Stimulated activated effector memory CD8-positive, alpha-beta T cell treated with anti-CD3 and anti-CD28 coated beads, Interleukin-12 subunit alpha, Interleukin-12 subunit beta, amount 100 ng/mL, for 72 hours (primary cell): ENCODE measurements at regions not wholly inside any gene's neighbourhood (a gene's known extent, or its start where the extent isn't known, plus 50 kb on each side); places are given as distances from the start of the nearest gene placed in this dataset.

Experiments used
- ATAC-seq: fragments of 150-1000 bp; cut with Tn5 transposase; 2 replicates; pipeline ENCODE4 v1.10.0; 2021
- DNase-seq, 2 donors: peaks; one replicate each; pipeline ENCODE4 v3.0.0; 2021 to 2022; ENCODE audit warnings: low spot score in 2 of 2
- H3K27ac Mint-ChIP-seq: one replicate; pipeline ENCODE4 v1.8.0; 2022; ENCODE audit warnings: mild to moderate bottlenecking, mixed read lengths
- H3K36me3 Mint-ChIP-seq: one replicate; pipeline ENCODE4 v1.8.0; 2022; ENCODE audit warnings: mild to moderate bottlenecking, mixed read lengths
- H3K4me1 Mint-ChIP-seq: one replicate; pipeline ENCODE4 v1.8.0; 2022; ENCODE audit warnings: mixed read lengths
- H3K4me3 Mint-ChIP-seq: one replicate; pipeline ENCODE4 v1.8.0; 2022; ENCODE audit warnings: mild to moderate bottlenecking, mixed read lengths
- H3K9me3 Mint-ChIP-seq: one replicate; pipeline ENCODE4 v1.8.0; 2022; ENCODE audit warnings: mixed read lengths

DNA sequence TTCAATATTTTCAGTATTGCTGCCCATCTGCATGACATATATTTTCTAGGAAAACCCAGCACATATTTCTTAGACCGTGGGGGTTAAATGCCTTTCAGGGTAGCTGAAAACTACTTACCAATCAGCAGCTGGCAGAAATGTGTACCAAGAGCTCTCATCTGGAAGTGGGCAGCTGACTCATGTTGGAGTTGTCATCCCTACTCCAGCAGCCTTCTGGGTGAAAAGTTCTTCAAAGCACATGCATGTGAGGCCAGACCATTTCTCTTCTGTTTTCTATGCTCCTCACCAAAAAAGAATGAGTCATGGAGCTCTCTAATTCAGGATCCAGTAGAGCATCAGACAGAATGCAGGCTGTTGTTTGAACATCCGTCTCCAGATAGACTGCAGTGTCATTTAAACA lies 135.5 kb downstream of the PAX1 start:
- DNase-seq: no peak
- no peak overlapping the region for H3K4me3 Mint-ChIP-seq
- no peak overlapping the region for H3K27ac Mint-ChIP-seq
- no peak for ATAC-seq
- no peaks in the 10 kb centered on the region for H3K4me1 Mint-ChIP-seq
- no peaks in the 10 kb centered on the region for H3K36me3 Mint-ChIP-seq
- H3K9me3 Mint-ChIP-seq: peaks cover 13% of the 10 kb centered on the region

DNA sequence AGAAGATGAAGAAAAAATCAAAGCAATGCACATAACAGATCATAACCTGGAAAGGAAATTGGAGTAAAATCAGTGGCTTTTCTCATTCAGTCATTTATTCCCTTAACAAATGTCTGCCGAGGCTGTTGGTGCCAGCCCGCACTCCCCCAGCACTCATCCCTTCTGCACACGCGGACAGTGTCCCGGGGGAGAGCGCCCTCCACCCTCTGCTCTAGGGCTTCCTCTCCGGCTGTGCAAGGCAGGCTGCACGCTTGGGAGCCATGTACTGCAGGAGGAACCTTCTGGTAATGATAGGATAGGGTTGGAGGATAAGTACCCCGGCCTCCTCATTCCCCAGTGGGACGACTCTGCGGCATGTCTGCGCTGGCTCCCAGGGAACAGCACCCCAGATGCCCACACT lies 134.5 kb downstream of the PAX1 start:
- H3K4me3 Mint-ChIP-seq: no peak overlapping the region
- ATAC-seq: no peak
- no peaks in the 10 kb centered on the region for H3K36me3 Mint-ChIP-seq
- no peak overlapping the region for H3K27ac Mint-ChIP-seq
- no peak for DNase-seq
- peaks cover 10% of the 10 kb centered on the region for H3K9me3 Mint-ChIP-seq
- no peaks in the 10 kb centered on the region for H3K4me1 Mint-ChIP-seq

DNA sequence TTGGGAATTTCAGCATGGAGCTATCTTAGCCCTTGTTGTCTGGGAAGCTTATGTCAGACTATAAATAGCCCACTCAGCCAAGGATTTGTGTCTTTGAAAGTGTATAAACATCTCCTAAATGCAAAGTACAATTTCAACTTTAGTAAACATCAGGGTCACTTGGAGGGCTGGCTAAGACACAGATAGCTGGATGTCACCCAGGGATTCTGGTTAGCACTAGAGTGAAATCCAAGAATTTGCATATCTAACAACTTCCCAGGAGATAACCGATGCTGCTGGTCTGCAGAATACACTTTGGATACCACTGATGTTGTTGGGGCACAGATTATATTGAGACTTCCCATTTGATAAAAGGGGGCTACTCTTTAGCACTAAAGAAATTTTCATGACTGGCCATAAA lies 130.9 kb downstream of the PAX1 start:
- Mint-ChIP-seq H3K36me3 (no peaks in the 10 kb centered on the region), H3K9me3 (peaks cover 5% of the 10 kb centered on the region)

DNA sequence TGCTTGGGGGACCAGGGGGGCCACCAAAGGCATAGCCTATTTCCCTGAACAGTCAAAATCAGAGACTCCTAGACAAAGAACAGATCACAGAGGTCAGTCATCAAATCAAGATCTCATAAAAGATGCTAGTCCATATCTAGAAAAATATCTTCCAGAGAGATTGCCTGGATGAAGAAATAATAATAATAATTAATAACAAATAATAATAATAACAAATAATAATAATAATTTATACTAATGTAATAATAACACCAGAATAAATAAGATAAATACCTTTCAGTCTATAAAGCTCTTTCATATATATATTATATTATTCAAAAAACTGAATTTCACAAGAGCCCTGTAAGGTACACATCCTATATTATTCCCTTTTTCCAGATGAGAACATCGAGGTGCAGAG lies 129.6 kb downstream of the PAX1 start:
- H3K4me1 Mint-ChIP-seq: no peaks in the 10 kb centered on the region
- ATAC-seq: no peak
- no peaks in the 10 kb centered on the region for H3K36me3 Mint-ChIP-seq
- no peak for DNase-seq
- no peak overlapping the region for H3K4me3 Mint-ChIP-seq
- H3K9me3 Mint-ChIP-seq: peaks cover 2% of the 10 kb centered on the region
- no peak overlapping the region for H3K27ac Mint-ChIP-seq

More for the DNA sequence above, 130.9 kb downstream of the PAX1 start:
- ATAC-seq (no peak), DNase-seq (no peak)
- no peak overlapping the region for H3K27ac Mint-ChIP-seq
- no peaks in the 10 kb centered on the region for H3K4me1 Mint-ChIP-seq
- H3K4me3 Mint-ChIP-seq: no peak overlapping the region

DNA sequence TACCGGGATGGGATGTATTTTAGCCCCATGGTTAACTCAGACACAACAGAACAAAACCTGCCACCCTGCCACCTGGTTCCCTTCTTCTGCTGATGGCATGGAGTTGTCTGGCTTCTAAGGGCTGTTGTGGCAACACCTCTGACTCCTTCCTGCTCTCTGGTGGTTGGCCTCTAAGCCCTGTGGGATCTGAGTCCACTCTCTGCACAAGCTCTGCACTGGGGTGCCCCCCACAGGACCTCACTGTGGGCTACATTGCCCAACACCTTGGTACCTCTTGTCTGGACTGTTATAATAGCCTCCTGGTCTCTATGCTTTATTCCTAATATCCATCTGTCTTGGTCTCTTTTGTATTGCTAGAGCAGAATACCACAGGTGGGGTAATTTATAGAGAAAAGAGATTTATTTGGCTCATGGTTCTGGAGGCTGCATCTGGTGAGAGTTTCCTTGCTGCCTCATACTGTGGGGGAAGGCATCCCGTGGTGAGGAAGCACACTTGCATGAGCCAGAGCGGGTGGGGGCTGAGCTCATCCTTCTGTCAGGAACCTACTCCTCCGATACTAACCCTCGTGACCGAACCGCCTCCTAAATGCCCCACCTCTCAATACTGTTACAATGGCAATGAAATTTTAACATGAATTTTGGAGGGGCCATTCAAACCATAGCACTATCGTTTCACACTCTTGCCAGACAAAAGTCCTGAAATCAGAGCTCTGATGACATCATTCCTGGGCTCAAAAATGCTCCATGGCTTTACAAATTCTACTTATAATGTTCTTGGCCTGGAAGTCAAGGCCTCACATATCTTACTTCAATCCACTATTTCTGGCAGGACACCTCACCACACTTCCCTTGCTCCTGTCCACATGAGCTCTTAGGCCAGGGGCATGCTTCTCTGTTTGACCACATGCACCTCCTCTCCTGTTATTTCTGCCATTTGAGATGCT lies 127.2 kb downstream of the PAX1 start:
- Mint-ChIP-seq H3K27ac (no peak overlapping the region), H3K4me1 (no peaks in the 10 kb centered on the region), H3K4me3 (no peak overlapping the region), H3K36me3 (no peaks in the 10 kb centered on the region), H3K9me3 (peaks cover 10% of the 10 kb centered on the region)
- no peak for DNase-seq
- ATAC-seq: no peak

DNA sequence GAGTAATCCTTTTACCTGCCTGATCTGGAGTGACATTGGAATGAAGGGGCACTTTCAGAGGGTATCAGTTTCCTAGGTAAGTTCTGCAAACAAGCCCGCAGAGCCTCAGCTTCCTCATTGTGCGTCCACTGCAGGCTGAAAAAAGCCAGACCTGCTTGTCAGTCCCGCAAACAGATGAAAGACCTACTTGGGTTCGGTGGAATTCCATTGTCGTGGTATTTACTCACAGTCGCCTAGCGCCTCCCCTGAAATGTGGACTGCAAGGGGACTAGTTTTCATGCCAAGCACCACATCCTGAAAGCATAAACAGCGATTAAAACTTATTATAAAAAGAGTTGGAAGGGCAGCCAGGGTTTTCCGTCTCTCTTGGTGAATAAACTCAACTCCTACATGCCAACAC lies 121.5 kb downstream of the PAX1 start:
- no peak overlapping the region for H3K27ac Mint-ChIP-seq
- H3K4me1 Mint-ChIP-seq: no peaks in the 10 kb centered on the region
- ATAC-seq: no peak
- DNase-seq: no peak
- peaks cover 8% of the 10 kb centered on the region for H3K9me3 Mint-ChIP-seq
- no peak overlapping the region for H3K4me3 Mint-ChIP-seq
- no peaks in the 10 kb centered on the region for H3K36me3 Mint-ChIP-seq

DNA sequence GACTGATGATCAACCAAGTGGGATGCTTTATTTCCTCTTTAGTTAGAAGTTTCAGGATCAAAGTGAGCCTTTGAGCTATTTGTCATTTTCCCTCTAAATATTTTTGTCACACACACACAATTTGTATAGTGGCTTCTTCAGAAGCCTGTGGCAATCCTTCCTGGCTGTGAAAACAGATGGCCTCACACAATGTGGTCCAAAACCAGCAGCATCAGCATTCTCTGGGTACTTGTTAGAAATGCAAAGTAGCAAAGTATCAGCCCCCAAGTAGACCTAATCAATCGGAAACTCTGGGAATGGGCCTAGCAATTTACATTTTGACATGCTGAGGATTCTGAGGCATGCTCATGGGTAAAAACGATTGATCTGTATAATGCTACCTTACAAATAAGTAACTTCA lies 115.9 kb downstream of the PAX1 start:
- no peak for DNase-seq
- Mint-ChIP-seq H3K4me3 (no peak overlapping the region), H3K27ac (no peak overlapping the region), H3K9me3 (peaks cover 2% of the 10 kb centered on the region), H3K36me3 (no peaks in the 10 kb centered on the region), H3K4me1 (no peaks in the 10 kb centered on the region)
- no peak for ATAC-seq

DNA sequence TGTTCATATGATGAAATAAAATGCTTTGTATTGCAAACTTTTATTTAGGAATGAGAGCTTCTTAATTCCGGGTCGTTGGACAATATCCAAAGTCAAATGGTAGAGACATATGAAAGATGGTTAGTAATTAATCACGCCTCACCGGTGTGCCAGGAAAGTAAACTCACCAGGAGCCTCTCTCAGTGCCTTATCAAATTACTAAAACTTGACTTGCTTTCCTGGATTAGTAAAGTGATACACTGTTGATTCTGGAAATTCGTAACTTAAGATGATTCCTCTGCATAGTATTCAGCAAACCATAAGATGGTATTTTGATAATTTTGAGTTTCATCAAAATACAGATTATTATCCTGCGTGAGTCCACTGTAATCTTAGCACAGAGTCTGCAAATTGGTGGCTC lies 115.2 kb downstream of the PAX1 start:
- ATAC-seq (no peak), DNase-seq (no peak)
- no peak overlapping the region for H3K27ac Mint-ChIP-seq
- no peaks in the 10 kb centered on the region for H3K4me1 Mint-ChIP-seq
- H3K36me3 Mint-ChIP-seq: no peaks in the 10 kb centered on the region
- peaks cover 2% of the 10 kb centered on the region for H3K9me3 Mint-ChIP-seq
- H3K4me3 Mint-ChIP-seq: no peak overlapping the region

DNA sequence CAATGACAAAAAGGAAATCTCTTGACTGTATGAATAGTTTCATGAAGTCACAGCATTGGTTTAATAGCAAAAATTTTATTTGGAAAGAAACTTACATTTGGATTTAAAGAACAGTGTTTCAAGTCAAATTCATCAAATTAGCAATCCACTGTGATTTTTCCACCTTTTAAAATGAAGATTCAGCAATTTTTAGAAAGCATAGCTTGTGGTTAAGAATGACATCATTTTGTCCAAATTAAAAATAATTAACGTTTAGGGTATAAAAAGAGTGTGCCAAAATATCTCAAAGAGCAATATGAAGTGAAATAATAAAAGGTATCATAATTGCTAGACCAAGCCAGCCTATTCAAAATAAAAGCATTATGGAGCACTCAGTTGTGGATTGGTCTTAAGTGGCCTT lies 114.6 kb downstream of the PAX1 start:
- no peaks in the 10 kb centered on the region for H3K4me1 Mint-ChIP-seq
- ATAC-seq (no peak), DNase-seq (no peak)
- H3K9me3 Mint-ChIP-seq: peaks cover 2% of the 10 kb centered on the region
- no peak overlapping the region for H3K27ac Mint-ChIP-seq
- no peak overlapping the region for H3K4me3 Mint-ChIP-seq
- H3K36me3 Mint-ChIP-seq: no peaks in the 10 kb centered on the region

DNA sequence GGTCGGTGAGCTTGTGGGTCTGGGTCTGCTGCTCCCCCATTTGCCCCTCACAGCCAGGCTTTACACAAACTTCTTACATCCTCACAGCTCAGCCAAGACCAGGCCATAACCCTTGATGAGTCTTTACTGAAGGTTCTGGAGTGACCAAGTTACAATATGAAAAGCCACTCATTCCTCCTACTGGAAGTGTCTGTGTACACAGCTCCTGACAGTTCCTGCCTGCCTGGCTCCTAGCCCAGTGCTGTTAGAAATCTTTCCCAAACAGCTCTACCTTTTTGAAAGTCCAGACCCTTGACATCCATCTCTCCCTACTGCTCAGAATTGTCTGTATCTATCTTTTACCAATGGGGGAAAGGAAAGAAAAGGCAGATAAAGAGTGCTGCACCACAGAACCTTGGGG lies 106.9 kb downstream of the PAX1 start:
- H3K36me3 Mint-ChIP-seq: no peaks in the 10 kb centered on the region
- no peak for DNase-seq
- ATAC-seq: no peak
- H3K4me1 Mint-ChIP-seq: no peaks in the 10 kb centered on the region
- H3K9me3 Mint-ChIP-seq: peaks cover 20% of the 10 kb centered on the region
- no peak overlapping the region for H3K4me3 Mint-ChIP-seq
- no peak overlapping the region for H3K27ac Mint-ChIP-seq

DNA sequence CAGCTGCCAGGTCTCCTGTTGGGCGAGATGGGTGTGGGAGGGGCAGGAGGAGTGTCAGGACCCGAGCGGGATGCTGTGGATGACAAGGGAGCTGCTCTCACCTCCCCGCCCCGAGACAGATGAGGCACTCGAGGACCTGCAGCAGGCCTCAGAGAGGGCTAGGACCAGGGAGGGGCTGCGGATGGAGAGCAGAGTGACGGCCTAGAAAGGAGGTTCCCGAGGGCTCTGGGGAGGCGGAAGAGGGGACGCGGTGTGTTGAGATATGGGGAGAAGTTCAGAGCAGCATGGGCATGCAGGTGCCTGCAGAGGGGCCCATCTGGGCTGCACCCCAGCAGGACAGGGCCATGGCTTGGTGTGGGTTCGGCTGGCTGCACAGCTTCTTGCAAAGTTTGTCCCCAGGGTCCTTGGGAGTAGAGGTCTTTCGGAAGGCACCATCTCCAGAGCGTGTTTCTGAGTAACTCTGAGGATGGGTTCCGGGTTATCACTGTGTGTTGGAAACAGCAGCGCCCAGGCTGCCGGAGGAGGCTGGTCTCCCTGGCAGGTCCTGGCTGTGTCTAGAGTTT lies 104.6 kb downstream of the PAX1 start:
- DNase-seq (no peak), ATAC-seq (no peak)
- no peaks in the 10 kb centered on the region for H3K4me1 Mint-ChIP-seq
- no peak overlapping the region for H3K4me3 Mint-ChIP-seq
- H3K36me3 Mint-ChIP-seq: no peaks in the 10 kb centered on the region
- no peak overlapping the region for H3K27ac Mint-ChIP-seq
- H3K9me3 Mint-ChIP-seq: peaks cover 28% of the 10 kb centered on the region

DNA sequence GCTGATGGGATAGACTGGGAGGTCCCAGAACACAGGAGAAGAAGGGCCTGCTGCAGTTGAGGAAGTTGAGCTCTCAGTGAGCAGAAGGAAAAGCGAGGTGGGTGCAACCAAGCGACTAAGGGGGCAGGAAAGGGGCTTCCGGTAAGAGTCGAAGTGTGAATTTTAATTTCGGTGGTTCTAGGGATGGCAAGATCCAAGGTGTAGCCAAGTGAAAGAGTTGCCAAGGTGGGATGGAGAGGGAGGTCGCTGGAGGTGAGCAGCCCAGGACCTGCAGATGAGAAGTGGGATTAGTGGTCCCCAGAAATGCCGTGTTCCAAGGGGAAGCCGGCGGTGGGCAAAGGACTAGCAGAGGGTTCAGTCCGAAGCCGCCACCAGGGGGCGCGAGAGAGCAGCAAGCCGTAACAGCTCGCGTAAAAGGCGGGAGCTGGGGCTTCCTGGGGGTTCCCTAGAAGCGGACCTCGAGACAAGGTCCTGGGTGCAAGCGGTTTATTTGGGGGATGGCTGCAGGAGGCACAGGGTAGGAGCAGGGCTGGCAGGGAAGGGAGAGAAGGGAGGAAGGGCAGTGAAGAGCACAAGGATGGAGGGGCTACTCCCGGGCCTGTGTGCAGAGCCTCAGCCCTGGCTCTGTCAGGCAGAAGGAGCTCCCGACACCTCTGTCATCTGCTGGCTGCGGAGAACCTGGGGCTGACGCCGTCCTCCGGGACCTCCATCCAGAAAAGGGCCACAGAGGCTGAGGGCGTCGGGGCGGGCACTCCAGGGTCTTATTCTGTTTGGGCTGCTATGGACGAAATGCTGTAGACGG lies 103.6 kb downstream of the PAX1 start:
- no peaks in the 10 kb centered on the region for H3K4me1 Mint-ChIP-seq
- ATAC-seq (no peak), DNase-seq (peak; percentile 14 to 53)
- H3K9me3 Mint-ChIP-seq: peaks cover 27% of the 10 kb centered on the region
- no peak overlapping the region for H3K4me3 Mint-ChIP-seq
- no peak overlapping the region for H3K27ac Mint-ChIP-seq
- H3K36me3 Mint-ChIP-seq: no peaks in the 10 kb centered on the region

DNA sequence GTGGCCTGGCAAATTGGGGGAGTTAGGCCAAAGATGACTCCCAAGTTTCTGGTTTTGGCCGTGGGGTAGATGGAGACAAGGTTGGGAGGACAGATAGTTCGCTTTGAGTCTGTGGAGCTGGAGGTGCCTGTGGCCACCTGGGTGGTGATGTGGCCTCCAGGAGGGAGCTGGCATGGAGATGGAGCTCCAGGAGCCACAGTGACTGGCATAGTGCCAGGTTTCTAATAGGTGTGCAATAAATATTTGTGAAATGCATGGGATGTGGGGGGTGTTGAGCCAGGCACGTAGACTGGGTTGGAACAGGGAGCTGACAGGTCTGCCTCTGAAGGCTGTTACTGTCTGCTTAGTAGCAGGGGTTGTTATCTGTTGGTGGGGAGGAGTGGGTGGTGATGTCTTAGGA lies 102.7 kb downstream of the PAX1 start:
- DNase-seq (no peak), ATAC-seq (no peak)
- no peak overlapping the region for H3K27ac Mint-ChIP-seq
- H3K9me3 Mint-ChIP-seq: peaks cover 22% of the 10 kb centered on the region
- no peaks in the 10 kb centered on the region for H3K36me3 Mint-ChIP-seq
- no peaks in the 10 kb centered on the region for H3K4me1 Mint-ChIP-seq
- no peak overlapping the region for H3K4me3 Mint-ChIP-seq

DNA sequence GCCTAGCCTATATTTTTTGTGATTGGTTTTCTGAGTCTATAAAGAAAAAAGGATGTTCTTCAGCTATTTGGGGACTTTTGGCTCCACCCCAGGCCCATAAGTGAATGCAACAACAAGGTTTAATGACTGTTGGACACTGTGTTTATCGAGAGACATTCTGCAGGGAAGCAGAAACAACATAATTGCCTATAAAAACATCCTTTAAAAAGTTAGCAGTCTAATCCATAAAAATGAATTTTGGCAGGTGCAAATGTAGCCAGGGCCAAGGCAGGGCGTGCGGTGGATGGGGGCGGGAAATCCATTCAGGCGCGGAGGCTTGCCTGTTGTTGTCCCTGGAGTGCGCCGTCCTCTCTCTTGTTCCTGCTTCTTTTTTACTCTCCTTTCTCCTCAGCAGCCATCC lies 99.3 kb downstream of the PAX1 start:
- Mint-ChIP-seq H3K9me3 (peaks cover 25% of the 10 kb centered on the region), H3K36me3 (no peaks in the 10 kb centered on the region), H3K4me3 (no peak overlapping the region), H3K4me1 (no peaks in the 10 kb centered on the region), H3K27ac (no peak overlapping the region)
- DNase-seq: no peak
- ATAC-seq: no peak

DNA sequence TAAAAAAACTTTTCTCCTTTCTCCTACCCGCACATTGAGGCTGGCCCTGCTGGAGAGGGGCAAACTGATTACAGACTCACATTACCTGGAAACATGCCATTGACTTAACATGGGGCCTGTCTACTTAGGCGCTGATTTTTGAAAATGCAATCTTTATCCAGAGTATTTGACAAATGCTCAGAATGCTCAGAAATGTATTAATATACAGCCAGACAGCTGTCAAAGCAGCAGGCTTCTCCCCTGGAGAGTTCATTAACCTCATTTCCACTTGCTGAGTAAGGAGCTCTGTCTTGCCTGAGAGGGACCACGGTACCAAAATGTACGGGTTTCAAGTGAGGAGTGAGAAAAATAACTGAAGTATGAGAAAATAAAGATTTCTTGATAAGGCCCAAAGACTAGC lies 95.7 kb downstream of the PAX1 start:
- no peaks in the 10 kb centered on the region for H3K4me1 Mint-ChIP-seq
- ATAC-seq (no peak), DNase-seq (no peak)
- no peaks in the 10 kb centered on the region for H3K36me3 Mint-ChIP-seq
- peaks cover 23% of the 10 kb centered on the region for H3K9me3 Mint-ChIP-seq
- H3K4me3 Mint-ChIP-seq: no peak overlapping the region
- H3K27ac Mint-ChIP-seq: no peak overlapping the region

DNA sequence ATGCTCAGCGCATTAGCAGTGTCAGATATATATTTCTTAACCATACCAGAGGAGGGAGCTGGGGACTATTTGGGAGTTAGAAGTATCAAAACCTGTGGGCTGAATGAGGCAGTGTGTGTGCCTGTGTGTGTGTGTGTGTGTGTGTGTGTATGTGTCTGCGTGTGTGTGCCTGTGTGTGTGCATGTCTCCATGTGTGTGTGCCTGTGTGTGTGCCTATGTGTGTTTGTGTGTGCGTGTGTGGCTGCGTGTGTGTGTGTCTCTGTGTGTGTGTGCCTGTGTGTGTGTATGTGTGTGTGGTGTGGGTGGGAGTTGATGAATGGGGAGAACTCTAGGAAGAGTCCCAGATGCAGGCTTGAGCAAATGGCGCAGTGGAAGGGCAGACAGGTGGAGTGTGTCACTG lies 92.9 kb downstream of the PAX1 start:
- H3K4me3 Mint-ChIP-seq: no peak overlapping the region
- H3K9me3 Mint-ChIP-seq: peaks cover 15% of the 10 kb centered on the region
- no peaks in the 10 kb centered on the region for H3K4me1 Mint-ChIP-seq
- H3K27ac Mint-ChIP-seq: no peak overlapping the region
- ATAC-seq (no peak), DNase-seq (no peak)
- no peaks in the 10 kb centered on the region for H3K36me3 Mint-ChIP-seq
